Lung microvascular endothelial cell (primary cell): ENCODE measurements at regions not wholly inside any gene's neighbourhood (a gene's known extent, or its start where the extent isn't known, plus 50 kb on each side); places are given as distances from the start of the nearest gene placed in this dataset.

Experiments used
- DNase-seq, 2 donors: peaks; one replicate each; pipeline versions ENCODE4 v3.0.0 to v3.0.0-alpha.2; 2010; ENCODE audit warnings: low read depth in 2 of 2

DNA sequence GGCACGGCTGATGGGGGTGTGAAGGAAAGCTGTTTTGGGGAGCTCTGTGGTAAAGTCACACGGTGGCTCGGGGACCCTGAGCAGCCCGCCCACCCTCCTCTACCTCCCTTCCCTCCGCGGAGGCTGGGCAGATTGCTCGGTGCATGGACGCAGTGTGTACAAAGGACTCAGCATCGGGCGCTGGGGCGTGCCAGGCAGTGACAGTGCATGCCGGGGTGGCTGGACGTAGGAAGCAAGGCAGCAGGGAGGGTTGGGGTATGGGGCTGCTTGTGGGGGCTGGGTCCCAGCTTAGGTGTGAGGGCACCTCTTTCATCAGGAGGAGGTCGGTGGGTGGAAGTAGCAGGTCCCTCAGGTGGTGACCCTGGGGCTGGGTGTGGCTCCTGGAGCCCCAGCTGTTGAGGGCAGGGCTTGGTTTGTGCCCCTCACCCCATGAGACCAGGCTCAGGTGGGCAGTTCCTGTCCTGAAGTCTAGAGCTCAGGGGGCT lies 159.9 kb upstream of the GSE1 start:
- DNase-seq, result no peak

DNA sequence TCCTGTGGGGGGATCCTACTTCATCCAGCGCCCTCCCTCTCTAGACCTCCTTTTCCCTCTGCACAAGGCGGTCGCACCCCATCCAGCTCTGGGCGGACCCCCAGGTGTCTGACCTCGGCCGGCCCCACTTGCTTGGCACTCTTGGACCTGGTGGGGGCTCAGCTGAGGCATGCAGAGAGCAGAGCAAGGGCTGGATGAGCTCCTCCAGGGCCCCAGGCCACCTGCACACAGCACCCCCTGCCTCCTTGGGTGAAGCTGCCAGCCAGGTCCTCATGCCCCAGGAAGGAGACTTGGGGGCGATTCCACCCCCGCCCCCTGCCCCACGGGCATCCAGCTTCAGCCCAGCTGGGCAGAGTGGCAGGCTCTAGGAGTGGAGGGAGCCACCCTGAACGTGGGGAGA lies 159.4 kb upstream of the GSE1 start:
- no peak for DNase-seq

DNA sequence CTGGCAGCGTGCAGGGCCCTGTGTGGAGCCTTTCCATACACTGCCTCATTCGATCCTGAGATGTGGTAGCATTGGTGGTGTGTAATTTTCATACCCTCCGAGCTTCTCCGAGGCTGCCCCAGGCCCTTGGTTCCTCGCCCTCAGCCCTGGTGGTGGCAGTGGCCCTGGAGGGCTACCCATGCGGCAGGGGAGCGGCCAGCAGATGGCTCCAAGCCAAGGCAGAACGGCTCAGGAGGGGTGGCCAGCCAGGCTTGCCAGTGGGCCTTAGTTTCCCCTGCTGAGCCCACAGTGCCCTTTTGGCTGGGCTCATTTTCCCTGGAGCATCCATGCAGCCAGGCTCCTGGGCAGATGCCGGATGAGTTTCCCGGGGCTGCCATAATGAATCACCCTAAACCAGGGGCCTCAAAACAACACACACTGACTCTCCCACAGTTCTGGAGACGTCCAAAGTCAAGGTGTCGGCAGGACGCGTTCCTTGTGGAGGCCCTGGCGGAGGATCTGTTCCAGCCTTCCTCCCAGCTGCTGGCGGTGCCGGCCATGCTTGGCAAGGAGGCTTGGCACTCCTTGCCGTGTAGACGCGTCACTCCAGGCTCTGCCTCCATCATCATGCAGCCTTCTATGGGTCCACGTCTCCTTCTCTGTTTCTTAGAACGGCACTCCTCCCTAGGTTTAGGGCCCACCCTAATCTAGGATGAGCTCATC lies 158.8 kb upstream of the GSE1 start:
- no peak for DNase-seq

- DNase-seq, result no peak
These were observed 157.6 kb upstream of the GSE1 start for GRCh38 chr16:85455534-85455933.

DNA sequence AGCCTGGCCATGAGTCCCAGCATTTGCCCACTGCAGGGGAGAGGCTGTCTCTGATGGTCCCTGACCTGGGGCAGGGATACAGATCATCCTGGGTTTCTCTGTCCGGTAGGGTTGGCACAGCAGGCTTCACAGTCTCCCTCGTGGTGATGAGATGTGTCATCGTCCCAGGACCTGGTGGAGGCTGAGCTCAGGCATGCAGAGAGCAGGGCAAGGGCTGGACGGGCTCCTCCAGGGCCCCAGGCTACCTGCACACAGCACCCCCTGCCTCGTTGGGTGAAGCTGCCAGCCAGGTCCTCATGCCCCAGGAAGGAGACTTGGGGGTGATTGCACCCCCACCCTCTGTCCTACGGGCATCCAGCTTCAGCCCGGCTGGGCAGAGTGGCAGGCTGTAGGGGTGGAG lies 155.8 kb upstream of the GSE1 start:
- no peak for DNase-seq

GRCh38 chr16:85458968-85459367 lies 154.2 kb upstream of the GSE1 start:
- DNase-seq, result no peak

GRCh38 chr16:85459529-85460251 lies 153.4 kb upstream of the GSE1 start:
- DNase-seq, result no peak

DNA sequence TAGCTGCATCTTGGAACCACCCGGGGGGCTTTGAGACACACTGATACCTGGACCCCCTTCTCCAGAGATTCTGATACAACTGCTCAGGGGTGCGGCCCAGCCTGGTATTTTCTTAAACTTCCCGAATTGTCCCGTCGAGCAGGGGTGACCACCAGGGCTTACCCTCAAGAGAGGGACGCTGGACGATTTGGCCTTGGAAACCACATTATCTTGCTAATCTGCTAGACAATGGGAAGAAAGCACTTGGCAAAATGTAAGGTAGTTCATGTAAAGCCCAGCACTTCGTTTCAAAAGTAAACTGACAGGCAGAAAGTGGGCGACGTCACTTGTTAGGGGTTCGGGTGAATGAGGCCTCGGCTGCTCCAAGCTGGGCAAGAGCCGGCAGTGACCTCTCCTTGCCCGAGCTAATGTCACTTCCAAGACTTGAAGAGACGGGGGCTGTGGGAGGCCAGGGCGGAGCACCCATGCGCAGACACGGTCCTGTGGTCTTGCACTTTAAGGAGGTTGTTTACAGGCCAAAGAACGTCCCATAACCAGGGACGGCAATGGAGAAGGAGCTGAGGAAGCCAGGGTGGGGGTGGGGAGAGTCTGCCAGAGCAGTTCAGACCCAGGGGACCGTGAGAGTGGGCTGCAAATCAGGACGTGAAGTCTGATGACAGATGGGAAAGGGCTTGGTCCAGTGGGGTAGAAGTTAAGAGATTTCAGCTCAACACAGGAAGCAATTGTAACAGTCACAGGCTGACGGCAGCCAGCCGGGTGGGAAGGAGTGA lies 152.7 kb upstream of the GSE1 start:
- no peak for DNase-seq

DNA sequence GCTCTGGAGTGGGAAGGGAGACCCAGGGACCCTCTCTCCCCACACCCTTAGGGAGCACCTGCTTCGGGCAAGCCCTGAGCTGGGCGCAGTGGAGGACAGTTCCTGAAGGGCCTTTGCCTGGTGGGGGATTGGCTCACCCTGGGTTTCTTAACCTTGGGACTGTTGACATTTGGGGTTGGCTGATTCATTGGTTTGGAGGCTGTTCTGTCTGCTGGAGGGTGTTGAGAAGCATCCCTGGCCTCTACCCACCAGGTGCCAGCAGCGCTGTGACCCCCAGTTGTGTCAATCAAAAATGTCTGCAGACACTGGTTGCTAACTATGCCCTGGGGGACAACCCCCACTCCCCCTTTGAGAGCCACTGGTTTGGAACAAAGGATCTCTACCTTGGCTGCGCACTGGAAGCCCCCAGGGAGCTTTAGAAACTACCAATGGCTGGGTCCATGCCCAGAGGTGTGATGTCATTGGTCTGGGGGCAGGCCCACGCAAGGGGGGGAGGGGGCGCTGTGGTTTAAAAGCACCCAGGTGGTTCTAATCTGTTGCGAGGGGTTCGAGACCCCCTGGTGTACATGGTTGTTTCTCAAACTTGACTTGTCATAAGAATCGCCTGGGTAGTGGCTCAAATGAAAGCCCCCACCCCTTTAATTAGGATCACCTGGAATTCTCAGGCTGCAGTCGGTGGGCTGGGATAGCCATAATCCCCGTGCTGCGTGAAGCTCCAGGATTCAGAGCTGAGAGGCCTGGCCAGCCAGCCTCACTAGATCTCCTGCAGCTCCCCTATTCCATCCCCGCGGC lies 151.9 kb upstream of the GSE1 start:
- DNase-seq, result no peak

DNA sequence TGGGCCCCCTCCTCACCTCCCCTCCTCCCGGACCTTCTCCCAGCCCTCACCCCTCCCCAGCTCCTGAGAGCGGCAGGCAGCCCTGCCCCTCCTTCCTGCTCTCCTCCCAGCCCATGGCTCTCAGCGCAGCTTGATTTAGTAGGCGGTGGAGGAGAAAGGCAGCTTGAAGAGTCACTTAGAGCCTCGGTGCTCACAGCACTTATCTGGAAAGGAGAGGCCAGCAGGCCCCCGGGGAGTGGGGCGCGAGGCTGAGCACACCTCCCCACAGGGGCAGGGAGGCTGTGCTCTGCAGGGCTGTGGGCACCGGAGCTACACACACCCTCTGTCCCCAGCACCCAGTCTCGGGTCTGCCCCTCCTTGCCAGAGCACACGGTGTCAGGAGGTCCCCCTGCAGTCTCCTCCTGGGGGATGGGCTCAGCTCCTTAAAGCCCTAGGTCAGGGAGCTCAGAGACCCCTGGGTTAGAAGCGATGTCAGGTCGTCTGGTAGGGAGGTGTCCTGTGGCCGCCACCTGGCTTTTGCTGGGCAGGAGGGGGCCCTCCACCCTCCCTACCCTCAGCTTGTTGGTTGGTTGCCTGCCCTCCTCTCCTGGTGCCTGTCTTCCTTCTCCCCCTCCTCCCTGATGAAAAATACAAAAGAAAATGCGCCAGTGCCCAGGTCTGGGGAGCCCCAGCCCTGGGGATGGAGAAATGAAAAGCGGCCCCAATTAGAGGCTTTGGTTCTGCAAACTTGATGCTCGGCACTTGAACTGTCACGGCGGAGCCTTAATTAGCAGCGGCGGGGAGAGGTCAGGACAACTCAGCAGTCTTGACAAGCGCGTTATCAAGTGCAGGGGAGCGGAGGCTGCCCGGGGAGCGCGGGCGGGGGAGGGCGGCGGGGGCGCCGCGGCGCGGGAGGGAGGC lies 151.1 kb upstream of the GSE1 start:
- DNase-seq, result no peak

- no peak for DNase-seq
These were observed 150.2 kb upstream of the GSE1 start for GRCh38 chr16:85462714-85463611.

DNA sequence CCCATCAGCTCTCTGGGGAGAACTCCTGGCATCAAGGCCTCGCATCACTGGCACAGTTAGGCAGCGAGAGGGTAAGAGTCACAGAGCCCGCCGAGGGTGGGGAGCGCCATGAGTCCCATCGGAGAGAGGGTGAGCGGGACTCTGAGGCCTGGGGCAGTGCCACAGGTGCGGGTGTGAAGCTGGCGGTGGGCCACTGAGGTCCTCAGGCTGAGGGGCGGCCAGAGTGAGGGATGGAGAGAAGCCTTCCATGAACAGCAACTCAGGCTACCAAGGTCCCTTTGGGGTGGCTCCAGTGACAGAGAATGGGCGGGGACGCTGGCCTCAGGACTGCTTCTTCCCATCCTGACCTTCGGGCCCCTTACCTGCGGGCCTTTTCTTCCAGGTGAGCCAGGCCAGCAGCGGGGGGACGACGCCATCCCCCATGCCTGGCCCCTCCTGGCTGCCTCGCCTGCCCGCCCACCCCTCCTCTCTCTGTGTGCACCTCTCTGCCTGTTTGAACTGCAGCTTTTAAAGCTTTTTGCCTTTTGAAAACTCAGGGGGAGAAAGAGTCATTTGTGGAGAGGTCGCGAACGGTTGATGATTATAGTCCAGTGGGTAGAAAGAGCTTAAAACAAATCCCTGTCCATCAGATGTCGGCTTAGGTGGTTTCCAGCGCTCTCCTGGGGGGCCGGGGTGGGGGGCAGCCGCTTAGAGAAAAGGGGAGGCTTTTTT lies 149.3 kb upstream of the GSE1 start:
- DNase-seq, result no peak

- no peak for DNase-seq
These were observed 148.5 kb upstream of the GSE1 start for GRCh38 chr16:85464383-85465305.

GRCh38 chr16:85465328-85466303 lies 147.5 kb upstream of the GSE1 start:
- DNase-seq, result peak in 1 of 2 donors; percentile 60

DNA sequence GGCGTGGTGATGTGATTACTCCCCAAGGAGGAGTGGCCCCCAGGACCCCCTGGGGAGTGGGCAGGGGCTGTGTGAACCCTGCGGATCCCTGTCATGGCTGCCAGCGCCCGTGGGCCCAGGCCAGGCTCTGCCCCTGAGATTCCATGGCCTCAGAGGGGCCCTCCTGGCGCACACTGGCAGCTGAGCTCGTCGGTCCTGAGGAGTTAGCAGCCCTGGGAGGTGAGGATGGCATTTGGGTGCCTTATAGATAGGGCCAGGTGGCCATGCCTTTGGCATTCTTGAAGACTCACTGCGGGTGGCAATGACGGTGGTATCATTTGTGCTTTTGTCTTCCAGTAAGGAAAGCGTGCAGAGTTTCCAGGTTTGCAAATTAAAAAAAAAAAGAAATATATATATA lies 146.8 kb upstream of the GSE1 start:
- no peak for DNase-seq

DNA sequence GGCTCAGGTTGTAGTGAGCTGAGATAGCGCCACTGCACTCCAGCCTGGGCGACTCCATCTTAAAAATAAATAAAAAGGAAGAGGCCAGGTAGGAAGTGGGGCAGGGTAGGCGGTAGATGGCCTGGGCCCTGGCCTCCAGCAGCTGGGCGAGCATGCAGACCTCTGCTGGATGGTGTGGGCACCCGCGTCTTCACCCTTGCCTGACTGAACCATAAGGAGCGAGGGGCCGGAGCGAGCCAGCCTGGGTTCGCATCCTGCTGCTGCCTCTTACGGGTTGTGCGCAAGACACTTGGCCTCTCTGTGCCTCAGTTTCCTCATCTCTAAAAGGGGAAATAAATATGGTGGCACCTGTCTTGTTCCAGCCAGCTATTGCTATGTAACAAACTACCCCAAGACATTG lies 146.1 kb upstream of the GSE1 start:
- no peak for DNase-seq
